GM19239 (cell line): ENCODE measurements at regions not wholly inside any gene's neighbourhood (a gene's known extent, or its start where the extent isn't known, plus 50 kb on each side); places are given as distances from the start of the nearest gene placed in this dataset.
"Not testable (repeated sequence)": the region's sequence is repeated elsewhere in the genome, so short reads cannot be mapped to it uniquely, and the experiment has no call there.

Experiments used
- DNase-seq: peaks from one replicate; pipeline ENCODE4 v3.0.0; 2011; ENCODE audit warnings: low spot score; ENCODE audit not compliant: insufficient read length
- FAIRE-seq: peaks from 2 replicates; lab custom pipeline; 2011; peaks lifted over from hg19 to GRCh38; lab: Jason Lieb, UNC

DNA sequence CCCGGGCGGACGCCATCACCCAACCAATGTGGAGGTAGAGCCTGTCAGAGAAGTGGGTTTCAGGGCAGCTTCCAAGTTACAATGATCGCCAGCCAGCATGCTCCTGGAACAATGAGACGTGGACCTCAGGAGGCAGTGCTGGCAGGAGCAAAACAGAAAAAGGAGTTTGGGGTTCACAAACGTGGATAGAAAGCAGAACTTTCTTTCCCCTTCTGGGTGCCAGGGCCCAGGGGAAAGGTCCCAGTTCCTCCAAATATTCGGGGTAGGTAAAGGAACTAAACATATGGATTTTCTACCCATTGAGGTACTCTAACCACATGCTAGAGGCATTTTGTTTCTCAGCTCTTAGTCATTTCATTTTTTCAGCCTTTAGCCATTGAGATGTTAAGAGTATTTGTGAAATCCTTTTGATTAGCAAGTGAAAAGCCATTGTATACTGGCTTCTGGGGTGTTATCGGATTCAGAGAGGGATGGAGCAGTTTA lies 488.4 kb upstream of the ADGRL2 start:
- DNase-seq (no peak), FAIRE-seq (no peak)

- FAIRE-seq: no peak
- DNase-seq: no peak
Measured at GRCh38 chr1:81310250-81310649, 490.5 kb upstream of the ADGRL2 start.

- FAIRE-seq (no peak), DNase-seq (no peak)
Measured at GRCh38 chr1:81308191-81308590, 492.5 kb upstream of the ADGRL2 start.

GRCh38 chr1:81307786-81308185 lies 492.9 kb upstream of the ADGRL2 start:
- FAIRE-seq: no peak

DNA sequence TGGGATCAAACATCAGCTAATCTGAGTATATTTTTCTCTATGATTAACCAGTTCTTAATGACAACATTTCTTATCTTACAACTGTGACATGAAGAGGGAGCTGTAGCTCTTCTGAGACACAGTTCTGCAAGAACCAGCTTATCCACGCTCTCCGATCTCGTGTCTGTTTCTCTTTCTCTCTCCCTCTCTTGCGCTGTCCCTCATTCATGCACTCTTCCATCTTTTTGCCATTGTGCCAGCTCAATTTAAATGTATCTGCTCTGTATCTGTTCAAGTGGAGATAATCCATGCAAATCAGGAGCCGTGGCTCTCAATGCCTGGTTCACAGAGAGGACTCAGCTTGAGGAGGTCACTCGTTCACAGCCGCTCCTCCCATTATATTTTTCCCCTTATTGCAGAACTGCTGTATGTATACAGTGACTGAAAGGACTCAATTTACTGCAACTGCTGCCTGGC lies 494.7 kb upstream of the ADGRL2 start:
- FAIRE-seq: no peak
- DNase-seq: no peak

More at GRCh38 chr1:81307786-81308185, 492.9 kb upstream of the ADGRL2 start:
- DNase-seq: no peak

DNA sequence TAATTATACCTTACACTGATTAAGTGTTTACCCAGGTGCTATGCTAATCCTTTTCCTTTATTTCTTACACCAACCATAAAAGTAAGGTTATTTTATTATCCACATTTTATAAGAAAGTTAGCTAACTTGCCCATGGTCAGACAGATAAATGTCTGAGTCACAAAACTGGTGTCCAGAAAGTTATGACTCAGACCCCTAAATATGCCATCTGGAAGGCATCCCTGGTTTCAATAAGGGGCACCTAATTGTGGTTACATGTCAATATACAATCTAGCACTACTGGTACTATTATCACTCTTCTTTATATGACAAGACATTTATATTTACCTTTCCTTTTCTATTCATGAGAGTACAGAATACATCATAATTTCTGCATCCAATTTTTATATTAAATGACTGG lies 496.5 kb upstream of the ADGRL2 start:
- FAIRE-seq: no peak
- DNase-seq: no peak

- FAIRE-seq (no peak), DNase-seq (no peak)
Measured at GRCh38 chr1:81299892-81300291, 500.8 kb upstream of the ADGRL2 start.

GRCh38 chr1:81298266-81298665 lies 502.5 kb upstream of the ADGRL2 start:
- FAIRE-seq: no peak

DNA sequence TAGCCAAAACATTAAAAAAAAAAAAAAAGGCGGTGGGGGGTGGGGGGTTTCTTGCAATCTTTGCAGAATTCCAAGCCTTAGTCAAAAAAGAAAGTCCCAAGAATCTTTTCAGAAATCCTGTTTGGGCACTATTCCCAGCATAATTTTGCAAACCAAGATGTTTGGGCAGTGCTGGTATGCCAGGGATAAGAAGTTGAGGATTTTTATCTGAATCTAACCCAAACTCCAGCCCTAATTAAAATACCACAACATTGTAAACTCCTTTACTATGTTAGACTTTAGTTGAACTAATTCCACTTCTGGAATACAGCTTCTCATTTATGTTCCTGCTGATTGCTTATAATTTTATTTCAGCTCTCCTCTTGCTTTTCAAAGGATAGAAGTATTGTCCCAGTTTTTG lies 504.1 kb upstream of the ADGRL2 start:
- no peak for FAIRE-seq

More at GRCh38 chr1:81298266-81298665, 502.5 kb upstream of the ADGRL2 start:
- no peak for DNase-seq

GRCh38 chr1:81290326-81290725 lies 510.4 kb upstream of the ADGRL2 start:
- no peak for FAIRE-seq

More for the DNA sequence above, 504.1 kb upstream of the ADGRL2 start:
- DNase-seq: no peak

GRCh38 chr1:81288689-81289088 lies 512.0 kb upstream of the ADGRL2 start:
- DNase-seq: no peak
- FAIRE-seq: no peak

More at GRCh38 chr1:81290326-81290725, 510.4 kb upstream of the ADGRL2 start:
- no peak for DNase-seq

DNA sequence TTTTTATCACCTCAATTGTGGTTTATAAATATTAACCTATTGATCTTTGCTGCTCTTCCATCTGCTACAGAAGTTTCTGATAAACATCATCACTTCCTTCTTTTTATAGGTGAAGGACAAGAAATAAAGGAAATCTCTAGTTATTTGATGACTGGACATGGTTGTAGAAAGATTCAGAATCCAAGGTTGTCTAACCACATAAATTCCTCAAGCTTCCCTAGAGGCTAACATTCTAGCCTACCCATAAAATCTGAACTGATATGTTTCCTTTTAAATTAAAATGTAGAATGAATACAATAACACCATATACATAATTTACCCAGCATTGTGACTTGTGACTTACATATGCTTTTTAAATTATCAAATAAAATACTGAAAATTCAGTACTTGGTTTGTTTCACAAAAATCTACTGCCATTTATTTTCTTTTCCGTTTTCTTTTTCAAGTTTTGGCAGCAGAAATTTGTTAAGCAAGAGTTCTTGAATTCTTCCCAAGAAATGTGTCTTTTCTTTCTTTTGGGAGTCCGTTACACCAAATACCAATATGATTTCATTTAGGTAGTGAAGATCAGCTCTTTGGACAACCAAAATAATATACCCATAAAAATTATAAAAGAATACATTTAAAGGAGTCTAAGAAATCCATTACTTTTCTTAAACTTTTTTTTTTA lies 513.2 kb upstream of the ADGRL2 start:
- FAIRE-seq (no peak), DNase-seq (no peak)

DNA sequence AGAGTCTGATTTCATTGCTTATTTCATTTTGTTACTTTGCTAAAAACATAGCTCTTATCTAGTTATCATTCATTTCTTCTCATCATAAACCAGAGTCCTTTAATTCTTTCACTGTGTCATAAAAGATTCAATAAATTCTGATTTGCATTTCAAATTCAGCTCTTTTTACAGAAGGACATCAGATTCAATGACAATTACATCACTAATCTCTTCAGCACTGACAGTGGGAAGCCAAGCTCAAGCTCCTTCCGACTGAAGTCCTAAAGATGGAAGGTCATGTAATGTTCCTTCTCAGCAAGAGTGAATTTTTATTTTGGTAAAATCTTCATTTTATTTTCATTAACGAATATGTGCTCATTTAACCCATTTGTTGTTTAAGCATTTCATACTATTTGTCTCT lies 530.7 kb upstream of the ADGRL2 start:
- no peak for DNase-seq
- no peak for FAIRE-seq

- no peak for DNase-seq
- FAIRE-seq: no peak
Measured at GRCh38 chr1:81264976-81265375, 535.8 kb upstream of the ADGRL2 start.

- no peak for DNase-seq
- FAIRE-seq: no peak
Measured at GRCh38 chr1:81259625-81260411, 540.9 kb upstream of the ADGRL2 start.

- no peak for FAIRE-seq
- DNase-seq: no peak
Measured at GRCh38 chr1:81254560-81254959, 546.2 kb upstream of the ADGRL2 start.

DNA sequence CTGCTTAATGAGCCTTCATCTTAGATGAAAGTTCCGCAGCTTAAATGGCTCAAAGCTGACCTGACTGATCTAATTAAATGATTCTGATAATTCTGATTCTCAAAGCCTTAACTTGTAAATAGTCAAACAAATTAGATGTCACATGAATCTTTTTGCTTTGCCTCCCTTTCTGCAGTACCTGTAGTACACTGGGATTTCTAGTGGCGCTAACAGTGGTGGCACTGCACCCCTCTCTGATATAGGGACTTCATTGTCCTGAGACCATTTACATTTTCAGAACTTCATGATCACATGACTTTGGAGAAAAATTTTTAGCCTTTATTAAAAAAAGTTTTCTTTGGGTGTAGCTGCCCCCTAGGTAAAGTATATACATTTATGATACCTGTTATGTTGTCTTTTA lies 546.7 kb upstream of the ADGRL2 start:
- no peak for FAIRE-seq
- DNase-seq: no peak

DNA sequence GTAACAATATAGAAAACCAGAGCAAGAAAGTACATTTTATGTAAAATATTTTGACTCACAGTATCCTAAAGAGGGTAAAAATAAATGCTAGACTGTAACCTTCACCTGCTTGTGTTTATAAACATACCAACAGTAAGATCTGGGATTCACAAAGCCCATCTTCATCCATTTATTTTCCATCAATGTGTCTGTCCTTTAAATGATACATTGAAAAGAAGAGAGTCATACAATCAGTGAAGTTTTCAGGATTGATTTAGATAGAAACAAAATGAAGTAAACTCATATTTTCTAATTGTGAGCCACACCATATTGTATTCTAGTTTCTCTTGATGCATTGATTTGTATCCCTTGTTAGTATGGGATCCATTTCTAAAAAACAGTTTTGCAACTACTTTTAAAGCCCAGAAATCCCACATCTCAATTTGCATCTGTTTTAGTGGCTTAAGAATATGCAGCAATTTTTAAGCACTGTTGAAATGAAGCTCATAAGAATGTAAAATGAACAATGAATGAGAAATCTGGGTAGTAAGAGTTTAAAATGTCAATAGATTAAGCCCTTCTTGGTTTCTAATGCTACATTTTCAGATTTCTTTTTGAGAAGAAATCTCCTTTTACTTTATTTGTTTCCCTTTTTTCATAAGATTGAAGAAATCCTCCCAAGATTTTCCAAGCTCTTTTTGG lies 548.1 kb upstream of the ADGRL2 start:
- no peak for FAIRE-seq
- no peak for DNase-seq

DNA sequence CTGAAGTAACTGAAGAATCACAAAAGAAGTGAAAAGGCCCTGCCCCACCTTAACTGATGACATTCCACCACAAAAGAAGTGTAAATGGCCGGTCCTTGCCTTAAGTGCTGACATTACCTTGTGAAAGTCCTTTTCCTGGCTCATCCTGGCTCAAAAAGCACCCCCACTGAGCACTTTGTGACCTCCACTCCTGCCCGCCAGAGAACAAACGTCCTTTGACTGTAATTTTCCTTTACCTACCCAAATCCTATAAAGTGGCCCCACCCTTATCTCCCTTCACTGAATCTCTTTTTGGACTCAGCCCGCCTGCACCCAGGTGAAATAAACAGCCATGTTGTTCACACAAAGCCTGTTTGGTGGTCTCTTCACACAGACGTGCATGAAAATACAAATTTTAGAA lies 549.9 kb upstream of the ADGRL2 start:
- FAIRE-seq, DNase-seq: not testable (repeated sequence)

DNA sequence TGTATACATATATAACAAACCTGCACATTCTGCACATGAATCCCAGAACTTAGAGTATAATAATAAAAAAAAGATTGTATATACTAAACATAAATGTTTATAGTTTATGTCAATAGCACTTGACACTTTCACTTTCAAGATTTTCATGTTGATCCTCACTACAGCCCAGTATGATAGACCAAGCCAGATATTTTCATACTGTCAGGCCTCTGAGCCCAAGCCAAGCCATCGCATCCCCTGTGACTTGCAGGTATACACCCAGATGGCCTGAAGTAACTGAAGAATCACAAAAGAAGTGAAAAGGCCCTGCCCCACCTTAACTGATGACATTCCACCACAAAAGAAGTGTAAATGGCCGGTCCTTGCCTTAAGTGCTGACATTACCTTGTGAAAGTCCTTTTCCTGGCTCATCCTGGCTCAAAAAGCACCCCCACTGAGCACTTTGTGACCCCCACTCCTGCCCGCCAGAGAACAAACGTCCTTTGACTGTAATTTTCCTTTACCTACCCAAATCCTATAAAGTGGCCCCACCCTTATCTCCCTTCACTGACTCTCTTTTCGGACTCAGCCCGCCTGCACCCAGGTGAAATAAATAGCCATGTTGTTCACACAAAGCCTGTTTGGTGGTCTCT lies 555.5 kb upstream of the ADGRL2 start:
- not testable (repeated sequence) for FAIRE-seq, DNase-seq
